ENCODE measurements at regions not wholly inside any gene's neighbourhood (a gene's known extent, or its start where the extent isn't known, plus 50 kb on each side); places are given as distances from the start of the nearest gene placed in this dataset.

- H3K27me3 ChIP-seq (replicated peaks): no peaks in the 10 kb centered on the region
- no peaks in the 10 kb centered on the region for H3K36me3 ChIP-seq (replicated peaks)
- H3K4me3 ChIP-seq (ENCODE audit: low read depth, low read length): no peak overlapping the region
- TF ChIP-seq, protein P1, sequence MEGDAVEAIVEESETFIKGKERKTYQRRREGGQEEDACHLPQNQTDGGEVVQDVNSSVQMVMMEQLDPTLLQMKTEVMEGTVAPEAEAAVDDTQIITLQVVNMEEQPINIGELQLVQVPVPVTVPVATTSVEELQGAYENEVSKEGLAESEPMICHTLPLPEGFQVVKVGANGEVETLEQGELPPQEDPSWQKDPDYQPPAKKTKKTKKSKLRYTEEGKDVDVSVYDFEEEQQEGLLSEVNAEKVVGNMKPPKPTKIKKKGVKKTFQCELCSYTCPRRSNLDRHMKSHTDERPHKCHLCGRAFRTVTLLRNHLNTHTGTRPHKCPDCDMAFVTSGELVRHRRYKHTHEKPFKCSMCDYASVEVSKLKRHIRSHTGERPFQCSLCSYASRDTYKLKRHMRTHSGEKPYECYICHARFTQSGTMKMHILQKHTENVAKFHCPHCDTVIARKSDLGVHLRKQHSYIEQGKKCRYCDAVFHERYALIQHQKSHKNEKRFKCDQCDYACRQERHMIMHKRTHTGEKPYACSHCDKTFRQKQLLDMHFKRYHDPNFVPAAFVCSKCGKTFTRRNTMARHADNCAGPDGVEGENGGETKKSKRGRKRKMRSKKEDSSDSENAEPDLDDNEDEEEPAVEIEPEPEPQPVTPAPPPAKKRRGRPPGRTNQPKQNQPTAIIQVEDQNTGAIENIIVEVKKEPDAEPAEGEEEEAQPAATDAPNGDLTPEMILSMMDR (IDR thresholded peaks at IDR 0.05; ENCODE audit: low read depth, low read length, missing control alignments): no peak
- in situ Hi-C loops (cut with HindIII; ENCODE audit: low pct_ligation_motif_present, low sequenced_read_pairs): no loop called here
- DNase-seq: no peak
- H3K27ac ChIP-seq: no peak overlapping the region
Measured at GRCh38 chr10:112059220-112059619, 124.3 kb downstream of the GPAM start.

GRCh38 chr10:112071596-112072133 lies 111.9 kb downstream of the GPAM start:
- Histone ChIP-seq H3K27ac (no peak overlapping the region), H3K4me3 (ENCODE audit: low read depth, low read length) (no peak overlapping the region), H3K36me3 (replicated peaks) (no peaks in the 10 kb centered on the region), H3K27me3 (replicated peaks) (no peaks in the 10 kb centered on the region)
- no peak for DNase-seq
- in situ Hi-C loops (cut with HindIII; ENCODE audit: low pct_ligation_motif_present, low sequenced_read_pairs): no loop called here
- TF ChIP-seq, protein P1 (IDR thresholded peaks at IDR 0.05; ENCODE audit: low read depth, low read length, missing control alignments): no peak

GRCh38 chr10:112078003-112078402 lies 105.6 kb downstream of the GPAM start:
- no peak overlapping the region for H3K27ac ChIP-seq
- TF ChIP-seq, protein P1 (IDR thresholded peaks at IDR 0.05; ENCODE audit: low read depth, low read length, missing control alignments): no peak
- no peak for DNase-seq
- no peak overlapping the region for H3K4me3 ChIP-seq (ENCODE audit: low read depth, low read length)
- H3K27me3 ChIP-seq (replicated peaks): no peaks in the 10 kb centered on the region
- in situ Hi-C loops (cut with HindIII; ENCODE audit: low pct_ligation_motif_present, low sequenced_read_pairs): no loop called here
- no peaks in the 10 kb centered on the region for H3K36me3 ChIP-seq (replicated peaks)

GRCh38 chr10:112080231-112080630 lies 103.3 kb downstream of the GPAM start:
- Histone ChIP-seq H3K27me3 (replicated peaks) (no peaks in the 10 kb centered on the region), H3K27ac (no peak overlapping the region), H3K4me3 (ENCODE audit: low read depth, low read length) (no peak overlapping the region), H3K36me3 (replicated peaks) (no peaks in the 10 kb centered on the region)
- in situ Hi-C loops (cut with HindIII; ENCODE audit: low pct_ligation_motif_present, low sequenced_read_pairs): no loop called here
- TF ChIP-seq, protein P1 (IDR thresholded peaks at IDR 0.05; ENCODE audit: low read depth, low read length, missing control alignments): no peak
- no peak for DNase-seq

DNA sequence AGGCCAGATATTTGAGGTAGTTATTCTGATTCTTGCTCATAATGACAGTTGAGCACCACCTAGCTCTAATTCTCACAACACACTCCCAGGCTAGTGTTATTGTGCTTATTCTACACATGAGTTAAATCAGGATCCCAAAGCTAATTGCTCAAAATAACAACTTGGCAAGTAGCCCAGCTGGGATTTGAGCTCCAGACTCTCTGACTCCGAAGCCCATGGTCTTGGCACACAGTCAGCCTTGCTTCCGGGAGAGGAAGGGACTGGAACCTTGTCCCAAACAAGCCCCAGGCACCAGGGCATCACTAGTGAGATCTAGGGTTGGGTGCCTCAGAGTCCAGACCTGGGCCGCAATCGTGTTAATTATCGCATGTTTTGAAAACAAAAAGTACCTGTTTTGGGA lies 101.4 kb downstream of the GPAM start:
- DNase-seq: no peak
- no peaks in the 10 kb centered on the region for H3K27me3 ChIP-seq (replicated peaks)
- TF ChIP-seq, protein P1 (IDR thresholded peaks at IDR 0.05; ENCODE audit: low read depth, low read length, missing control alignments): no peak
- in situ Hi-C loops (cut with HindIII; ENCODE audit: low pct_ligation_motif_present, low sequenced_read_pairs): no loop called here
- H3K36me3 ChIP-seq (replicated peaks): no peaks in the 10 kb centered on the region
- H3K4me3 ChIP-seq (ENCODE audit: low read depth, low read length): no peak overlapping the region
- H3K27ac ChIP-seq: no peak overlapping the region

DNA sequence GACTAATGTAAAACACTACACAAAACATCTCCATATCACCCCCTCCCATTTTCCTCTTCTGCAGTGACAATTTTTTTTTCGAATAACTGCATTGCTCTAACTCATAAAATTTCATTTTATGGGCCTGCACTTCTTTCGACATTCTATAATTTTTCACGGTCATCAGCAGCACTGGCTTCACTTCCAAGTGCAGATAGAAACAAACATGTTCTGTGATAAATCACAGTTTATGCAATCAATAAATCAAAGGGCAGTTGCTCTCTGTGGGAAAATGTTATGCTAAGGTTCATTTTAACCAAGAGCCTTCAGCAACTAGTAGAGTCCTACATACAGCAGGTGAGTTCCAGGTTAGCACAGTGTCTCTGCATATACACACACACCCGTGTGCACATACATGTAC lies 100.1 kb downstream of the GPAM start:
- in situ Hi-C loops (cut with HindIII; ENCODE audit: low pct_ligation_motif_present, low sequenced_read_pairs): no loop called here

More for the DNA sequence above, 100.1 kb downstream of the GPAM start:
- Histone ChIP-seq H3K36me3 (replicated peaks) (no peaks in the 10 kb centered on the region), H3K4me3 (ENCODE audit: low read depth, low read length) (no peak overlapping the region), H3K27me3 (replicated peaks) (no peaks in the 10 kb centered on the region), H3K27ac (no peak overlapping the region)
- TF ChIP-seq, protein P1 (IDR thresholded peaks at IDR 0.05; ENCODE audit: low read depth, low read length, missing control alignments): no peak
- no peak for DNase-seq
